HG02938 (cell line): ENCODE measurements at regions not wholly inside any gene's neighbourhood (a gene's known extent, or its start where the extent isn't known, plus 50 kb on each side); places are given as distances from the start of the nearest gene placed in this dataset.
A peak's percentile ranks its signal among the peaks of the same experiment; 100 is the strongest.

Source experiments
- ATAC-seq: cut with Tn5 transposase; IDR thresholded peaks from one replicate; pipeline ENCODE4 v1.9.1; 2021; ENCODE audit warnings: mild to moderate bottlenecking, moderate library complexity; ENCODE audit not compliant: unreplicated experiment

DNA sequence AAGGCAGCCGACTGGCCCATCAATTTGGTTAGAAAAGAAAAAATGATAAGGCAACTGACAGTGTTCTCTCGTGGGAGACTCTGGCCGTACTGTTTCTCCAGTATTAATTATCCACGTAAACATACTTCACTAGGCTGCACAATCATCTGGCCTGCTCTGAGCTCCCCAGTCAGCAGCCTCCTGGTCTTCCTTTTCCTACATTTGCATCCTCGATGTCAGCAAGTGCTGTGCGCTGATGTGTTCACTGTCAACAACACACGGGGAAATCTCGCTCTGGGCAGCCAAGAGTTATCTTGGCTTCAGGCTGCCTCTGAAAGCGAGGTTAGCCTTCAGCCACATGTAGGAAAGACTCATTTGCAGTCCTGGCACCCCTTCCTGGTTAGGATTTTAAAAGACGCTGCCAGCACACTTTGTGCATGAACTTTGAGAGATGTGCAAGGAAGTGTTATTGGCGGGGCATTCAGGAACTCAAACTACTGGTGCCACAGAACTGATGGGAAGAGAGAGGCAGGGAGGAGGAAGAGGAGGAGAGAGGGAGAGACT, 460.5 kb upstream of the ARID1B start:
- no peak for ATAC-seq

DNA sequence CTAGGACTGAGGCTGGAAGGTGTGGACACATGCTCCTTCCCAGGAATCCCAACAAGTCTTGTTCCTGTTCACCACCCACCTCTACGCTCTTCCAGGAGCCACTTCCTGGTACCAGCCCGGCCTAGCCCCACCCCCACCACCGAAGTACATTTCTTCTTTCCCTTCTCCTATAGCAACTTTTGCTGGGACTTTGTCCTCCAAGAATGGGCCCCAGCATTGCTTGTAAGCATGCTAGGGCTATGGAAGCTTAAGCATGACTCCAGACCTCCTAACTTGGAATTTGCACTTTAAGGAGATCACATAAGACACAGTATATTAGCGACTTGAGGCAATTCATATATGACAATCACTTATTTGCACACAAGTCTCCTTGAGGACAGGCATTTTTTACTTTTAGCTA, 462.0 kb upstream of the ARID1B start:
- no peak for ATAC-seq

DNA sequence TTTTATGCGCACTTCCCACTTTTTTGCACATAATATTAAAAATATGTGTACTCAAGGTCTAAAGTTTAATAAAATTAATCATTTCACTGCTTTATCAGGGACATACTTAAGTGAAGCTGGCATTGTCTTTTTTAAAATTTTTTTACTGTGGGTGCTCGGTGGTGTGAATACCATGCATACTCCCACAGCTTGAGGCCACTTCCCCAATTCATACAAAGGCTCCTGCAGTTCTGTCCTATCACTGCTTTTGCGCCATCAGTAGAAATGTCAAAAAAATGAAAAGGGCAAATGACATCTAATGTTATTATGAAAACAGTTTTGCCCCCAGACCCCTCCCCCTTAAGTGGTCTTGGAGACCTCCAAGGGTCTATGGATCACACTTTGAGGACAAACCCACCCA, 464.1 kb upstream of the ARID1B start:
- ATAC-seq = no peak

- no peak for ATAC-seq
Measured at GRCh38 chr6:156311291-156311690, 465.9 kb upstream of the ARID1B start.

DNA sequence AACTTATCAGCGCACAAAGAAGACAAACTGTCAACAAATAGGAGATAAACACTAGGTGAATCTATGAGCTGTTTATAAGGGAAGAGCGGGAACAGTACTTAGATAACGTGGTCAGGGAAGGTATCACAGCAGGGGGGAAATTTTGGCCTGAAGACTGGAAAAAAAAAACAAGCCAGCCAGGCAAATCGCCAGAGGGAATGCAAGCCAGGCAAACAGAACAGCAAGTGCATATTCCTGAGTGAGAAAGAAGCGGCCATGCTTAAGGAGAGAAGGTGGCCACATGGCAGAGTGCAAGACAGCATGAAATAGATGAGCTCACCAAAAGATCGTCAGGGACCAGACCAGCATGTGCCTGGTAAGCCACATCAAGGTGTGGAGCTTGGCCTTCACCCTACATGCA, 466.5 kb upstream of the ARID1B start:
- no peak for ATAC-seq

- no peak for ATAC-seq
Measured at GRCh38 chr6:156309017-156309416, 468.2 kb upstream of the ARID1B start.

DNA sequence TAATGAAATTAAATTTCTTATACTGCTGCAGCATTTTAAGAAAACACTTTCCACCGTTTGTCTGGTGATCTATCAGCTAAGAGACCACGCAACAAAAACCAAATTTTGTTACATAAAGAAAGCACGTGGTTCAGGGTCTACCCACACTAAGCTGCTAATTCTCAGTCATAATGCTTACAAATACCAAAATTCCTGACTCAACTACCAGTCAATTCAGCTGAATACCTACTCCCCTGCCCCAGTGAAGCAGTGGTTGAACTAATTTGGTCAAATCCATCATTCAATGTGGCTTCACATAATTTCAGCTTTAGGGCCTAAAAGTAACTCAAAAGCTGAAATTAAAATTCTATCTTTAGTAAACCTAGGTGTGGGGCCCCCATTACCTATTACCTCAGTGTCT, 468.6 kb upstream of the ARID1B start:
- ATAC-seq = no peak

DNA sequence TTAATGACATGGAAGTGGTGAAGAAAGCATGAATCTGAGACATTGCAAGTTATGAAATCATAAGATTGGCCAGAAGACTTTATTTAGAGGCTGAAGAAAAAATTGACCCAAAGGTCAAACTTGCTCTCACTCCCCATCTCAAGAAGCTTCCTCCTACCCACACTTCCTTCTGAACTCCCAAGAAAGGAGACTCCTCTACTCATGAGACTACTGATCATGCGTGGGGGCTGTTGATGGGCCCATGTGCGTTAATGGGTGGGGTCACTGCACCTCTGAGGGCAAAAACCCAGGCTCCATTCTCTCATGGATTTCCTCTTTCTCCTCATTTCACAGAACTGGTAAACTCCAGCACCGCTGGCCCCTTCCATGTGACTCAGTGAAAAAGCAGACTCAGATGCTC, 470.6 kb upstream of the ARID1B start:
- no peak for ATAC-seq

DNA sequence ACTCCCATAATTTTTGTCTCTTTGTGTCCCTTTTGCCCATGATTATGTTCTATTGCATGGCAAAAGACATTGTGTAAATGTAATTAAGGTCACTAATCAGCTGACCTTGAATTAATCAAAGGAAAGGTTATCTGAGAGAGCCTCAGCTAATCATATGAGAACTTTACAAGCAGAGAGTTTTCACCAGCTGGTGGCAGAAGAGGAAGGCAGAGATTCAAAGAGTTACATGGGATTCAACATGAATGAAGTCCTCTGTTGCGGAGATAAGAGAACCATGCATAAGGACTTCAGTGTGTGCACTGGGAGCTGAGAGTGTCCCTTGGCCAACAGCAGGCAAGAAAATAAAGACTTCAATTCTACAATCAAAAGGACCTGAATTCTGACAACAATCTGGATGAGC, 494.1 kb upstream of the ARID1B start:
- ATAC-seq = no peak

DNA sequence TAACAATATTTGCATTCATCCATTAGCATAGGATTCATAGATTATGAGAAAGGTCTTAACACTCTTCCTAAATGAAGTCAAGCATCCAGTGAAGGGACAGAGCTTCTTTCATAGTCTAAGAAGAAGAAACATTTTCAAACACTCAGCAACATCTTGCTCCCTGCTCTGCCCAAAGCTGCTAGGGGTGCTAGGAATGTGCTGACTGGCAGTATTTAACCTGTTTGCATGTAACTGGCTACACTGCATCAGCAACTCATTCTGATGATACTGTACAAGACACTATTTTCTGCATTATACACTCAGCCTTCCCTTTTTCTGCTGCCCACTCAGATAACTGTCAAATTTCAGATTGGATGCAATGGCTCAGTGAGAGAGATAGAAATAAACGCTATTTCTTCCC, 495.1 kb upstream of the ARID1B start:
- ATAC-seq = no peak

- ATAC-seq = no peak
Measured at GRCh38 chr6:156281266-156281665, 495.9 kb upstream of the ARID1B start.

GRCh38 chr6:156280065-156280464, 497.1 kb upstream of the ARID1B start:
- ATAC-seq = peak; percentile 46

DNA sequence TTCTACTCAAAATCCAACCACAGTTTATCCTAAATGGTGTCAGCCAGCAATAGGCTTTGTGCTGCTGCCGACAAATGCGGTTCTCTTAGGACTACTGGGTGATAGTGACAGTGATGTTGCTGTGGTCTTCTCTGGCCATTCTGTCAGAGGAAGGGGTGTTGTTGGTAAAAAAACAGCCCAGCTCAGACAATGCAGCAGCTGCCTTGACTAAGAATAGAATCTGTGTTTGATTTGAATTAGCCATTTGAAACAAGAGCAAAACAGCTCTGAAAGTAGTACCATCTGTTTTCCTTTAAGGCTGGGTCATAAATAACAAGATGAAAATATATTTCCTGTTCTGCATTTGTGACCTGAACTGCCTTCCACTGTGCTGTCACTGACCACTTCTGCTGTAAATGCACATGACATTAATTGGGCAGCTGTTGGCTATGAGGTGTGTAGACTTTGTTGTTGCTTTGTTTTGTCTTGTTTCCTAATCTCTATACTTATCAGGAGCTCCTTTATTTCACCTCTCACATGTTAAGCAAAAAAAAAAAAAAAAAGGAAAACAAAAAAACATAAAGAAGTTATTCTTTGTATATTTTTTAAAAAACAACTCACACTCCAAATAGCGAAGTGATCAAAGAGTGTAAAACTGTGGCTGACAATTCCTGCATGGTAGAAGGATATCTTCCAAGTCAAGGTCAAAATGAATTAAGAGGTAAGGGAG, 497.8 kb upstream of the ARID1B start:
- ATAC-seq = peak; percentile 75

DNA sequence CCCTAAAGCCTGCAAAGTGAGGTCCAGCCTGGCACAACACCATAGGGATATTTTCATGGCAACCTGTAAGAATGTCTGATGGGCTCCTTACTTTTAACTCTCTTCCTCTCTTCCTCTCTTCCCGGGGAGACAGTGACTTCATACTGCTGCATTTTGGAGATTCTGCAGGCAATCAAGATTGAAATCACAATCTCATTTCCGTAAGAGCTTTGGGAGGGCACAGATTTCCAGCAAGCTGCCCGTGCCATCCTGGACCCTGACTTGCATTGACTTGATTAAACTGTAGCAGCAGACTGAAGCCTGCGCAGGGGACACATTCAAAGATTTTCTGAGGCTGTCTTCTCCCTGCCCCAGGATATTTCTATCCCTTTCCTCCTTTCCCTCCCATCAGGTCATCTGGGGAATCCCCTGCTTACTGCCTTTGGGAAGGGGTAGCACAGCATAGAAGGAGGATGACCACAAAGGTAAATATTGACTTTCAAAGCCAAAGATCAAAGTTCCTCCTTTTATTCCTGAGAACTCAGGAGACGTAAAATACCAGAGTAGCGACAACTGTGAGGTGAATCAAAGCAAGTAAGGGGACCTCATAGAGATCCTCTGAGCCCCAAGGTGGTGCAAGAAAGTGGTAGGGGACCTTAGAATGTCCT, 504.0 kb upstream of the ARID1B start:
- no peak for ATAC-seq

GRCh38 chr6:156269751-156270369, 507.3 kb upstream of the ARID1B start:
- no peak for ATAC-seq

GRCh38 chr6:156268849-156269248, 508.3 kb upstream of the ARID1B start:
- ATAC-seq = no peak

DNA sequence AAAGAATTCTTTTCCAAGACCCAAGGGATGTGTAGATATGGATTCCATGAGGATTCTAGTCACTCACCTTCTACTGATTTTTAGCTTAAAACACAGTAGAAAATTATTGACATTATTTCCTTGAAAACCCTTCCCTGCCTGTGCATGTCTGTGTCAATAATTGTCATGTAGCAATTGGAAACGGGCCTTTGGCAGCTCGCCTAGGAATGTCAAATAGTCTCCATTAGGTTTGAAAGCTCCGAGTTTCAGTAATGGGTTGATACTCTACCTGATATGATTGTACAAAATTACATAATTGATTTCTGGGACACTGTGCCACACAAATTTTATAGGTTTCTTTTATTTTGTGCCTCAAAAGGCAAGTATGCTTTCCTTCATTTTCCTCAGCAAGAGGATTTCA, 515.2 kb upstream of the ARID1B start:
- ATAC-seq = no peak

DNA sequence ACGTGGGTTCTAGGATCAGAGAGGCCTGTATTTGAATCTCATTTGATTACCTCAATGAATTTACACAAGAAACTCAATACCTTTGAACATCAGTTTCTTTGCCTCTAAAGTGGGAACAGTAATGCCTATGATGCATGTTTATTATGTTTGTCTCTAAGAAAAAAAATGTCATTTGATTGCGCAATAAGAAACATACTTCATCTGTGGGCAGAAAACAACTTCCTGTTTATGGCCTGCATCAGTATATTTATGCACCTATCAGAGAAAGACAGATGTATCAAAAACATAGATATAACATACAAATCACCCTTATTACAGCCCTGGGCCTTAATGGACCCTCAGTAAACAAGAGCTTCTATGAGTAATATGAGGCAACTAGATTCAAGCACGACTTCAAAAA, 516.4 kb upstream of the ARID1B start:
- no peak for ATAC-seq

GRCh38 chr6:156258981-156259380, 518.2 kb upstream of the ARID1B start:
- no peak for ATAC-seq

- ATAC-seq = no peak
Measured at GRCh38 chr6:156256161-156256560, 521.0 kb upstream of the ARID1B start.

DNA sequence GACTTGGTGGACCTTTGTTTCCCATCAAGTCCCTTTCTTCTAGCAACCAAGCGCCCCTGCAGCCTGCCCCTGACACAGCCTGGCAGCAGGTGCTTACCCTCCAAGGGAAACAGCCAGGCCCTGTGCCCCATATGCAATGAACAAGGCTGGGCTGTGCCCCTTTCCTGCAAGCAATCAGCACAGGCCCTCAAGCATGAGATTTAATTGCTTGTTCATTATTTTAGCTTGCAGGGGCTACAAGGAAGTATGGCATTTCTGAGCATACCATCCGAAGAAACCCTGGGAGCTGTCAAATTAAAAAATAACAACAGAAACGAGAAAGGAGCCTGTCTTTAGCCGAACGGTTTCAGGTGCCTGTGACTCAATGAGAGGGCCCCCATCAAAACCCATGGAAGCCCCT, 522.9 kb upstream of the ARID1B start:
- no peak for ATAC-seq

GRCh38 chr6:156250593-156250992, 526.6 kb upstream of the ARID1B start:
- no peak for ATAC-seq
